HUES48 (cell line): ENCODE measurements at regions not wholly inside any gene's neighbourhood (a gene's known extent, or its start where the extent isn't known, plus 50 kb on each side); places are given as distances from the start of the nearest gene placed in this dataset.

ENCODE experiments used
- H3K27ac ChIP-seq: one replicate; pipeline ENCODE4 v1.7.0; 2013; ENCODE audit warnings: low read depth, low read length, inconsistent platforms
- H3K27me3 ChIP-seq: 2 replicates; pipeline ENCODE4 v1.6.1; 2013; ENCODE audit warnings: mild to moderate bottlenecking, low read length; ENCODE audit not compliant: control insufficient read depth, insufficient read depth
- H3K36me3 ChIP-seq: 2 replicates; pipeline ENCODE4 v1.6.1; 2013; ENCODE audit warnings: low read length; ENCODE audit not compliant: control insufficient read depth, insufficient read depth
- H3K4me1 ChIP-seq: 2 replicates; pipeline ENCODE4 v1.6.1; 2013; ENCODE audit warnings: mild to moderate bottlenecking, low read length; ENCODE audit not compliant: control insufficient read depth, insufficient read depth
- H3K4me3 ChIP-seq: 2 replicates; pipeline ENCODE4 v1.5.1; 2013; ENCODE audit warnings: mild to moderate bottlenecking, low read depth, low read length
- H3K9ac ChIP-seq: 2 replicates; pipeline ENCODE4 v1.6.1; 2013; ENCODE audit warnings: mild to moderate bottlenecking, low read depth, low read length, moderate library complexity
- H3K9me3 ChIP-seq: 2 replicates; pipeline ENCODE4 v1.6.1; 2013; ENCODE audit warnings: low read length; ENCODE audit not compliant: control insufficient read depth, insufficient read depth

DNA sequence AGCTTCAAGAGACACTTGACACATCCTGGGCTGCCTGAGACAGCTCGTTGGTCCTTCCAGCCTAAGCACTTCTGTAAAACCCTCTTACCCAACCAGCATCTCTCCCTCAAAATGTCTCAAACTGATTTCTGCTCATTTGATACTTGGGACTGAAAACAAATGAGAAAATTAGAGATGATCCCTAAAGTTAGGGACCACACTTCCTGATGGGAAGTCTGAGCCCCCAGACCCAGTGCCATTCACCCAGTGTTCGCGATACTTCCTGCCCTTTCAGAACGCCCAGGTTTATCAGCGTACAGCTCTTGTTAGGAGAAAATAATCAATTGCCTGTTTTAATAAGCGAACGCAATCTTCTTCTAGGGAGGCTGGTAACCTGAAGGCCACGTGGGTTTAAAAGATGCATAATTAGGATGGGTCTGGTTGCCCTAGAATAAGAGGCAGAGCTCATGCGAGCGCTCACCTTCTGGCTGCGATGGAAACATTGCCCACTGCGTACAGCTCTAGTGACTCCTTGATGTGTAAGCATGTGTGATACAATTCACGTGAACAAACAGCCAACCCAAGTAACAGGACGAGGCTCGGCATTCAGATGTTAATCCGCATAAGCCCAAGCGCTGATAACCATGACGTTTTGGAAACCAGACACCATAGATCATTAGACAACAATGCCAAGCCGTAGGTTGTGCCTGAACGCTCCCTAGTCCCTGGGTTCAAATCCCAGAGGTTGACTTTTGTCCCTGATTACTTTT lies 213.1 kb downstream of the FOXL1 start:
- Histone ChIP-seq H3K9me3 (no peaks in the 10 kb centered on the region), H3K9ac (no peak overlapping the region), H3K27me3 (no peaks in the 10 kb centered on the region; the same call in 1 of the 2 replicates), H3K4me1 (peaks cover 15% of the 10 kb centered on the region), H3K36me3 (no peaks in the 10 kb centered on the region), H3K4me3 (no peak overlapping the region), H3K27ac (no peak overlapping the region)

DNA sequence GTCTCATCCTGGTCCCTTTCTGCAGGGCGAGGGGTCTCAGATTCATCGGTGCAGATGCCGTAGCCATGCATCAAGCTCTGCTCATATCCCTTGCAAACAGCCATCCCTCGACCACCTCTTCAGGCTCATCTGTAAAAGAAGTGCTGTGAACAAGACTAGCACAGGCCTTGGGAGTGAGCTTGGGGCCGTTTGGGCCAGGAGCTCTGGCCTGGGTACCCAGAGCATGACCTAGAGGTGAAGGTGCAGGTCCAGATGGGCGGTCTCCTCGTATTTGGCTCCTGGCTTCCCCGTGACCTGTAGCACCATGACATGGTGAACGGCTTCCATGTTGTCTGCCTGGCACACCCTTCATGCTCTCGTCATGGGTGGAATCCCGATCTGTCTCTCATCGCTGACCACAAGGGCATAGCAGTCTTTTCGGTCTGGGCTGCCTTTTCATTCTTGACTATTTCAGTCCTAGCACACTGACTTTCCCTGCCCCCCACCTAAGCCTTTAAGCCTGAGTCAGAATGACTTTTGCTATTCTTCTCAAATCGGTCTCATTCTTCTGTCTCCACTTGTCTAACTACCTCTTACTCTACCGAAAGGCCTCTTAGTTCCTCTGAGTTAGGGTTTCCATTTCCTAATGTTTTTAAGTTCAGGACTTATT lies 216.0 kb downstream of the FOXL1 start:
- H3K27me3 ChIP-seq: peaks cover 21% of the 10 kb centered on the region
- H3K9me3 ChIP-seq: no peaks in the 10 kb centered on the region
- H3K4me1 ChIP-seq: peaks cover 4% of the 10 kb centered on the region
- no peak overlapping the region for H3K4me3 ChIP-seq
- no peak overlapping the region for H3K9ac ChIP-seq
- no peak overlapping the region for H3K27ac ChIP-seq
- no peaks in the 10 kb centered on the region for H3K36me3 ChIP-seq

DNA sequence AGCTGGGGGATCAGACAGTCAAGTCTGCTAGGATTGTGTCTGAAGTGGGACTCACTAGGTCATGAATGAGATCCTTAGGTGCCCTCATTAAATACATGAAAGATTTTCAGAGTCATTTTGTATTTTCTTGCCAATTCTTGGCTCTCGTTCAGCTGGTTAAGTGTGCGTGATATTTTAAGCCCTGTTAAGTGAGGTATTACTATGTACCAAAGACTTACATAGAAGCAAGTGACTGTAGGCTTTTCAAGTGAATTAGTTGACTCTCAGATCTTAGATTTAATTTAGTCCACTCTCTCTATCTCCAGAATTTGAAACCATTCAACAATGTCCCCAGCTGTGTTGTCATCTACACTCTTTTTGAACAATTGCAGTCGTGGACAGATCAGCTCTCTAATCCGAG lies 219.4 kb downstream of the FOXL1 start:
- Histone ChIP-seq H3K4me1 (peaks cover 15% of the 10 kb centered on the region; the same call in 1 of the 2 replicates), H3K9ac (no peak overlapping the region), H3K36me3 (no peaks in the 10 kb centered on the region), H3K27ac (no peak overlapping the region), H3K4me3 (no peak overlapping the region), H3K9me3 (no peaks in the 10 kb centered on the region), H3K27me3 (peaks cover 54% of the 10 kb centered on the region)

DNA sequence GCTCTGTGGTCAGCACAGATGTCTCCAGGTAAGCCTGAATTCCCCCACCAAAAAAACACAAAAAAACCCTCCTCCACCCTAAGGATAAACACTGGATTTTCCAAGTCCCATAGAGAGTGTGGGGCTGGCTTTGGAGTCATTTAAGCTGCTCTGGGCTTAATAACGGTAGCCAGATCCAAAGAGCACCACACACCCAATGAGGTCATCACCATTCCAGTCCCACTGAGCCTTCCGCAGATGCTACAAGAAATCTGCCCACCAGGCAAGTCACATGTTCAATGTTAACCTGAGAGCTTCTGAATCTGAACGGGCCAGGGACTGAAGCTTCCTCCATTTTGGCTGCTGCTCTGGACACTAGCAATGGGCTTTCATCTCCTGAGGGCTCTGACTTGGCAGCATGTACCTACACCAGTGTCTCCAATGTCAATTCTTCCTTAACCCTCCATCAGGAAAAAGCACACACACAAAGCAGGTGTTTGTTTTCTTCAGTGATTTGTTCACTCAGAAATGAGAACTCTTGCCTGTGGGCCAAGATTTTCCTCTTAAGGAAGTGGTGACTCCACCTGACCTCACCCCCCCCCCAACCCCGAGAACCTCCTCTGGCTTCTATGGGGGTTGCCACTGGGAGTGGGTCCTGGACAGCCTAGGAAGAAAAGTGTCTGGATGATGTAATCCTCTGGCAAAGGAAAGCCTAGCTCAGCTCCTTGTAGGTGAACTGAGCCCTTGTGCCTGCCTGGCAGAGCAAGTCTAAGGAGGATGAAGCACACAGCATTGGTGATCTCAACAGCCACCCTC lies 220.1 kb downstream of the FOXL1 start:
- H3K4me3 ChIP-seq: no peak overlapping the region
- peaks cover 61% of the 10 kb centered on the region for H3K27me3 ChIP-seq
- H3K9me3 ChIP-seq: no peaks in the 10 kb centered on the region
- H3K27ac ChIP-seq: no peak overlapping the region
- H3K9ac ChIP-seq: no peak overlapping the region
- H3K36me3 ChIP-seq: no peaks in the 10 kb centered on the region
- H3K4me1 ChIP-seq: peaks cover 15% of the 10 kb centered on the region; the same call in 1 of the 2 replicates

DNA sequence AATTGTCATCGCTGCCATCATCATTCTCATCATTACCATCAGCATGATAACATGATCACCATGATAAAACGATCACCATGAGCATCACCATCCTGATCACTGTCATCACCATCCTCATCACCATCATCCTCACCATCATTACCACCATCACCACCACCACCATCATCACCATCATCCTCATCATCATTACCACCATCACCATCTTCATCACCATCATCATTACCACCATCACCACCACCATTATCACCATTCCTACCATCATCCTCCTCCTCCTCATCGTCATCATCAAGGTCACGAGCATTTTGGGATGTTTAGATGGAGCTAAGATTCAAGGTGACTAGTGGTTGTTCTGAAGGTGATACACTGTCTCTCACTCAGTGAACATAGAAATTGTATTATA lies 221.0 kb downstream of the FOXL1 start:
- H3K27me3 ChIP-seq: peaks cover 70% of the 10 kb centered on the region

DNA sequence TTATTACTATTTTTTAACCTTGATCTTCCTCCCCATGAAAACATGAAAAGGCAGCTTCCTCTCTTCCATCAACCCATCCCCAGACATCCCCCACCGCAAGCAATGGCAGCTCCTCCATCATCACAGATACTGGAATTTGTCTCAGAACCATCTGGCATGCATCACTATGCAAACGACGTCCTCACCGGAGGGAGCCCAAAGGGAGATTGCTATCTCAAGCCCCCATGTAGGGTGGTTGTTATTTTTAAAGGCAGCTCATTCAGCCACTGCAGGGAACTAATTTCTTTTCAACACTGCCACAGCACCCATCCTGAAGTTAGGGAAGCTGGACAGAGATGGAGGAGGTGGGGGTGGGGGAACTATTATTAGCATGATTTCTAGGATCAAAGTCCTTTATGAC lies 222.5 kb downstream of the FOXL1 start:
- H3K4me3 ChIP-seq: no peak overlapping the region

More for the DNA sequence above, 221.0 kb downstream of the FOXL1 start:
- H3K27ac ChIP-seq: no peak overlapping the region
- peaks cover 15% of the 10 kb centered on the region; the same call in 1 of the 2 replicates for H3K4me1 ChIP-seq
- no peak overlapping the region for H3K4me3 ChIP-seq
- no peaks in the 10 kb centered on the region for H3K9me3 ChIP-seq
- H3K36me3 ChIP-seq: no peaks in the 10 kb centered on the region
- no peak overlapping the region for H3K9ac ChIP-seq

DNA sequence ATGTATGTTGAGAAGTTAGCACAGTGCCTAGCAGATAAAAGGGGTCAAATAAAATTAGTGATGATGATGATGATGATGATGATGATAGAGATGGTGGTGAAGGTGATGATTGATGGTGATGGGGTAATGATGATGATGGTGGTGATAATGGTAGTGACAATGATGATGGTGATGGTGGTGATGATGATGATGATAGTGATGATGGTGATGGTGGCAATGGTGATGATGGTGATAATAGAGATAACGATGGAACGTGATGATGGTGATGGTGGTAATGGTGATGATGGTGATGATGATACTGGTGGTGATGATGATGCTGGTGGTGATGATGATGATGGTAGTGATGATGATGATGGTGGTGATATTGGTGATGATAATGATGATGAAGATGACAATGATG lies 223.7 kb downstream of the FOXL1 start:
- Histone ChIP-seq H3K9me3 (no peaks in the 10 kb centered on the region), H3K27me3 (peaks cover 97% of the 10 kb centered on the region), H3K36me3 (no peaks in the 10 kb centered on the region), H3K27ac (no peak overlapping the region), H3K4me3 (no peak overlapping the region), H3K4me1 (peaks cover 23% of the 10 kb centered on the region), H3K9ac (no peak overlapping the region)

More for the DNA sequence above, 222.5 kb downstream of the FOXL1 start:
- H3K27ac ChIP-seq: no peak overlapping the region
- no peaks in the 10 kb centered on the region for H3K36me3 ChIP-seq
- H3K9ac ChIP-seq: no peak overlapping the region
- peaks cover 15% of the 10 kb centered on the region; the same call in 1 of the 2 replicates for H3K4me1 ChIP-seq
- H3K9me3 ChIP-seq: no peaks in the 10 kb centered on the region
- H3K27me3 ChIP-seq: peaks cover 85% of the 10 kb centered on the region

DNA sequence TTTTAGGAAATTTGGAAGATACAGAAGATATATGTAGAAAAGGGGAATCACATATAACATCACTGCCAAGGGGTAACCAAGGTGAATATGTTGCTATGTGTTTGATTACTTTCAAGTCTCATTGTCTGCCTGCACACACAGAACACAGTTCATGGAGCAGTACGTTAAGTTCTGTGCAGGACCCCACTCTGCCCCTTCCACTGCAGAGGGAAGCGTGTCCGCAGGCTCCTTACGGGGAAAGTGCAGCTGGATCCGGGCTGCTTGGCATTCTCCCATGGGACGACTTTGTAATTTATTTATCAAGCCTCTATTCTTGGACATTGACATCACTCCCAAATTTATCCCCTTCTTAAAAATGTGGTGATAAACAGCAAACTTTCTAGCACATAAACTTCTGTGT lies 226.8 kb downstream of the FOXL1 start:
- Histone ChIP-seq H3K27me3 (peaks cover 95% of the 10 kb centered on the region), H3K4me3 (no peak overlapping the region), H3K4me1 (peaks cover 28% of the 10 kb centered on the region), H3K9me3 (no peaks in the 10 kb centered on the region), H3K9ac (no peak overlapping the region), H3K36me3 (no peaks in the 10 kb centered on the region), H3K27ac (no peak overlapping the region)

DNA sequence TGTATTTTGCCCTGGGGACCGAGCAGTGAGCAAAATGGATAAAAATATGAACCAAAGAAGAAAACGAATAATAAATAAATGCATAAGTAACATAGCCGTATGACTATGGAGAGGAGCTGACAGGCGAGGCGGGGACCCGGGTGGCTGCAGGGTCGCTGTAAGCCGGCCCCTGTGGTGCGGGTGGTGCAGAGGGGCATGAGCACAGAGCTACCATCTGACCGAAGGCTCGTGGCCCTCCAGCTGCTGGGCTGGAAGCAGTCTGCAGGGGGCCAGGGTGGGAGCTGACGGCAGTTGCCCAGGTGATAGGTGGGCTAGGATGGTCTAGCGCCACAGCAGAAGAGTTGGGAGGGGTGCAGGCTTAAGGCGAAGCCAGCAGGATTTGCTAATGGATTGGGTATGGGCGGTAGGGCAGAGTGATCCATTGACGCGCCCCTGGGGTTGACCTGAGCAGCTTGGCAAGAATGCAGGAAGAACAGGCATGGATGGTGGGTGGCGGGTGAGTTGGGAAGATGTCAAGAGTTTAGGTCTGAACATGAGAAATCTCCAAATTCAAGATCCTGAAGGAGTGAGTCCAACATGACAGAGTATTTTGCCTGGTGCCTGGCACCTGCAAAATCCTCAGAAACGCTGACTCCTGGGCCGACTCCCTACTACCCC lies 228.0 kb downstream of the FOXL1 start:
- H3K4me1 ChIP-seq: peaks cover 20% of the 10 kb centered on the region
- no peak overlapping the region for H3K27ac ChIP-seq
- peaks cover 90% of the 10 kb centered on the region for H3K27me3 ChIP-seq
- H3K9ac ChIP-seq: no peak overlapping the region
- H3K36me3 ChIP-seq: no peaks in the 10 kb centered on the region
- H3K9me3 ChIP-seq: no peaks in the 10 kb centered on the region
- peak overlapping the region; percentile 52; the same call in 1 of the 2 replicates for H3K4me3 ChIP-seq

DNA sequence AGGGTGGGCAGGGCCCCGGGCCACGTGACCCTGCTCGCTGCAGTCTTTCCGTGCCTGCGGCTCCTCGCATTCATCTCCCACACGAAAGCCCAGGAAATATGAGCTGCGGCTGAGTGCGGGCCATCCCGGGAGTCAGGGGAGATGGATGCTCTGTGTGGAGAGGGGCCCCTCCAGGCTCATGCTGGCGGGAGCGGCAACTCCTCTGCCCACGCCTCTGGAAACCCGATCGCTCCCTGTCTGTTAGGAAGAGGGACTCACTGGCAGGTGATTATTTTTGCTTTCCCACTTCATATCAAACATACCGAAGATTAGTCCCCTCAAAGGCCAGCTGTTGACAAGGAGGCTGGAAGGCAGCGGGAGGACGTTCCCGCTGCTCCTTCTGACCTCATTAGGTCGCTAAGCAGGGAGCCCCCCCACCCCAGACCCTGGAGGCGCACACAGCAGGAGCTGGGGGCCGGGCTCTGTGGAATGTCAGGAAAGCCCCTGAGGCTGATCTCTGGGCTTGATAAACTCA lies 228.5 kb downstream of the FOXL1 start:
- Histone ChIP-seq H3K27me3 (peaks cover 84% of the 10 kb centered on the region), H3K36me3 (no peaks in the 10 kb centered on the region), H3K4me1 (peaks cover 14% of the 10 kb centered on the region), H3K9me3 (no peaks in the 10 kb centered on the region), H3K27ac (no peak overlapping the region), H3K9ac (no peak overlapping the region), H3K4me3 (peak overlapping the region; percentile 52)
